ENCODE measurements at regions not wholly inside any gene's neighbourhood (a gene's known extent, or its start where the extent isn't known, plus 50 kb on each side); places are given as distances from the start of the nearest gene placed in this dataset.
A peak's percentile ranks its signal among the peaks of the same experiment; 100 is the strongest.

DNA sequence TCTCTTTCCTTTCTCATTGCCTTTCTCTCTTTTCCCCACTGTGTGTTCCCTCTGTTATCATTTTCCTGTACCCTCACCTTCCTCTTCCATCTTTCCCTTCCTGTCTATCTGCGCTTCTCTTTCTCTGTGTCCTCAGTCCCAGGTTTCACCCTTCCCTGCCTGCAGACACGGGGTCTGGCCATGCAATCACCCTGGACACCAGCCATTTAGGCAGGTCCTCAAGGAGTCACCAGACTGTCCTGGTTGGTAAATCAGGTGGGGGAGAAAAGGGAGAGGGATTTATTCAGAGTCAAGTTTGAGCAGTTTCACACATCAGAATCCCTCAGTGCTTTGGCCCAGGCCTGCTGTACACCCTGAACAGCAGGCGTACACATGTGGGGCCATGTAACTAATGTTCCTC lies 169.3 kb downstream of the ANKRD30B start:
- Histone ChIP-seq H3K27me3 (ENCODE audit: control insufficient read depth in 1 of 2, insufficient read depth in 2 of 2, low read length in 1 of 2) (no peaks in the 10 kb centered on the region), H3K27ac (ENCODE audit: low read depth in 1 of 2, low read length in 2 of 2) (no peak overlapping the region), H3K4me3 (ENCODE audit: low read length in 2 of 2) (no peak overlapping the region), H3K4me1 (ENCODE audit: control insufficient read depth in 1 of 2, insufficient read depth in 2 of 2, low read length in 2 of 2) (no peaks in the 10 kb centered on the region), H3K36me3 (ENCODE audit: control insufficient read depth in 1 of 2, insufficient read depth in 2 of 2, low read length in 1 of 2) (no peaks in the 10 kb centered on the region), H3K9me3 (ENCODE audit: control insufficient read depth, low read length) (no peaks in the 10 kb centered on the region)
- WGBS, 2 donors = 77 to 78% methylated on average over 3 of the region's 3 CpGs
- intact Hi-C loops (cut with DNase I) = no loop called here
- no peak for DNase-seq
- ATAC-seq (ENCODE audit: low FRiP score) = no peak

DNA sequence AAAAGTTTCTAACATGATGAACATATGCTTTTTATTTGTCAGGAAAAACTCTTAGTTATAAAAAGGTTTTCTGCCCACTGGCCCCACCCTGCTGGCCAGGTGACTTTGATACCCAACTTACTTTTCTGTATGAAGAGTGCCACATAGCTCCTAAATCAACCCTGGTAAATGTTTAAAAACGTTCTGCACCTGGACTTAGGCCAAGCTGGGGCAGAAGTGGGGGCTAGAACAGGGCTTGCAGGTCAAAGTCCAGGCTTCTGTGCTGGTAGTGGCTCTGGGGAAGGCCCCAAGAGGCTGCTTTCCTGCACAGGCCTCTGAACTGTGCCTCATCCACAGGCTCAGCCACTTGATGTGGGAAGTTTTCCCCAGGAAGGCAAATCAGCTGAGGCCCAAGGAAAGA lies 171.7 kb downstream of the ANKRD30B start:
- intact Hi-C loops (cut with DNase I) = no loop called here

DNA sequence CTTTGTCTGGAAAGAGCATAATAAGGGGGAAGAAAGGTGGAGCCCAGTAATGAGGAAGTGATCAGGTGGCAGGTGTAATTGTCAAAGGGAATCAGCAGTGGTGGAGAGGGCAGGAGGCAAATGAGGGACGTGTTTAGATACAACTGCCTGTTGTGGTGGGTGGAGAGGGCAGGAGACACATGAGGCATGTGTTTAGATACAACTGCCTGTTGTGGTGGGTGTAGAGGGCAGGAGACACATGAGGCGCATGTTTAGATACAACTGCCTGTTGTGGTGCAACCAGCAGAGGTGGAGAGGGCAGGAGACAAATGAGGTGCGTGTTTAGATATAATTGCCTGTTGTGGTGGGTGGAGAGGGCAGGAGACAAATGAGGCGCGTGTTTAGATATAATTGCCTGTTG lies 173.1 kb downstream of the ANKRD30B start:
- Histone ChIP-seq H3K4me3 (ENCODE audit: low read length in 2 of 2) (no peak overlapping the region), H3K4me1 (ENCODE audit: control insufficient read depth in 1 of 2, insufficient read depth in 2 of 2, low read length in 2 of 2) (no peaks in the 10 kb centered on the region), H3K27me3 (ENCODE audit: control insufficient read depth in 1 of 2, insufficient read depth in 2 of 2, low read length in 1 of 2) (no peaks in the 10 kb centered on the region), H3K36me3 (ENCODE audit: control insufficient read depth in 1 of 2, insufficient read depth in 2 of 2, low read length in 1 of 2) (no peaks in the 10 kb centered on the region), H3K9me3 (ENCODE audit: control insufficient read depth, low read length) (no peaks in the 10 kb centered on the region), H3K27ac (ENCODE audit: low read depth in 1 of 2, low read length in 2 of 2) (no peak overlapping the region)
- WGBS, 2 donors = 82 to 90% methylated on average over 5 of the region's 5 CpGs
- ATAC-seq (ENCODE audit: low FRiP score) = no peak
- no peak for DNase-seq
- intact Hi-C loops (cut with DNase I) = no loop called here

More for the DNA sequence above, 171.7 kb downstream of the ANKRD30B start:
- WGBS, 2 donors = 16 to 24% methylated on average over 1 of the region's 1 CpG
- ATAC-seq (ENCODE audit: low FRiP score) (no peak), DNase-seq (no peak)
- H3K4me1 ChIP-seq (ENCODE audit: control insufficient read depth in 1 of 2, insufficient read depth in 2 of 2, low read length in 2 of 2) = no peaks in the 10 kb centered on the region
- no peaks in the 10 kb centered on the region for H3K36me3 ChIP-seq (ENCODE audit: control insufficient read depth in 1 of 2, insufficient read depth in 2 of 2, low read length in 1 of 2)
- no peak overlapping the region for H3K4me3 ChIP-seq (ENCODE audit: low read length in 2 of 2)
- H3K9me3 ChIP-seq (ENCODE audit: control insufficient read depth, low read length) = no peaks in the 10 kb centered on the region
- H3K27me3 ChIP-seq (ENCODE audit: control insufficient read depth in 1 of 2, insufficient read depth in 2 of 2, low read length in 1 of 2) = no peaks in the 10 kb centered on the region
- H3K27ac ChIP-seq (ENCODE audit: low read depth in 1 of 2, low read length in 2 of 2) = no peak overlapping the region

DNA sequence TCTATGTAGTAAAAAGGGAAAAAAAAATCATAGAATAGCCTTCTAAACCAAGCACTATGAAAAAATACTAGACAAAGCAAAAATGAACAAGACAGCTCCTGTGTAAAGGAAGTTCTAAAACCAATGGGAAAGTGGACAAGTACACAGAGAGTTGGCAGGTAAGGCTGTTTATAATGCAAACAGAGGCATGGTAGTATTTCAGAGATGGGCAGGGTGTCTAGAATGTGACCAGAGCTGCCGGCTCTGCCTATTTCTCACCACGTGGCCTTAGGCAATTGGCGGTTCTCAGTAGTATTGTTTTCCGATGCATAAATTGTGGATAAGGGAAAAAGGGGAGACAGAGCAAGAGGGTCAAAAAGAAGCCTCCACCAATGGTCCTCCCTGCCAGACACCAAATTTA lies 173.6 kb downstream of the ANKRD30B start:
- no peak overlapping the region for H3K27ac ChIP-seq (ENCODE audit: low read depth in 1 of 2, low read length in 2 of 2)
- intact Hi-C loops (cut with DNase I) = no loop called here
- H3K27me3 ChIP-seq (ENCODE audit: control insufficient read depth in 1 of 2, insufficient read depth in 2 of 2, low read length in 1 of 2) = no peaks in the 10 kb centered on the region
- 61 to 90% methylated on average over 4 of the region's 4 CpGs for WGBS, 2 donors
- H3K4me1 ChIP-seq (ENCODE audit: control insufficient read depth in 1 of 2, insufficient read depth in 2 of 2, low read length in 2 of 2) = no peaks in the 10 kb centered on the region
- no peak for ATAC-seq (ENCODE audit: low FRiP score)
- DNase-seq = no peak
- H3K36me3 ChIP-seq (ENCODE audit: control insufficient read depth in 1 of 2, insufficient read depth in 2 of 2, low read length in 1 of 2) = no peaks in the 10 kb centered on the region
- no peaks in the 10 kb centered on the region for H3K9me3 ChIP-seq (ENCODE audit: control insufficient read depth, low read length)
- no peak overlapping the region for H3K4me3 ChIP-seq (ENCODE audit: low read length in 2 of 2)

DNA sequence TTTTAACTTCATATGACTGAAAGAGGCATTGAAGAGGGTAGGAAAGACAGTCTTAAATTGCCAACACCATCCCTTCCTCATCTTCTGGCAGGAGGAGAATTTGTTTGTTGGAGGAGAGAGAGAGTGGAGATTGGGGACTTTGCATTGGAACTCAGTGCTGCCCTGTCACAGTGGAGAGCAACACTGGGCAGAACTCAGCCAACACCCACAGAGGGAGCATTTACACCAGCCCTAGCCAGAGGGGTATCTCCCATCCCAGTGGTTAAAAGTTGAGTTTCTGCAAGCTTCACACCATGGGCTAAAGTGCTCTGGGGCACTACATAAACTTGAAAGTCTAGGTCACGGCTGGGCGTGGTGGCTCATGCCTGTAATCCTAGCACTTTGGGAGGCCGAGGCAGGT lies 174.1 kb downstream of the ANKRD30B start:
- Histone ChIP-seq H3K4me1 (ENCODE audit: control insufficient read depth in 1 of 2, insufficient read depth in 2 of 2, low read length in 2 of 2) (no peaks in the 10 kb centered on the region), H3K27ac (ENCODE audit: low read depth in 1 of 2, low read length in 2 of 2) (no peak overlapping the region), H3K9me3 (ENCODE audit: control insufficient read depth, low read length) (no peaks in the 10 kb centered on the region), H3K4me3 (ENCODE audit: low read length in 2 of 2) (no peak overlapping the region), H3K27me3 (ENCODE audit: control insufficient read depth in 1 of 2, insufficient read depth in 2 of 2, low read length in 1 of 2) (no peaks in the 10 kb centered on the region), H3K36me3 (ENCODE audit: control insufficient read depth in 1 of 2, insufficient read depth in 2 of 2, low read length in 1 of 2) (no peaks in the 10 kb centered on the region)
- intact Hi-C loops (cut with DNase I) = no loop called here
- DNase-seq = no peak
- 83 to 87% methylated on average over 3 of the region's 3 CpGs for WGBS, 2 donors
- no peak for ATAC-seq (ENCODE audit: low FRiP score)

DNA sequence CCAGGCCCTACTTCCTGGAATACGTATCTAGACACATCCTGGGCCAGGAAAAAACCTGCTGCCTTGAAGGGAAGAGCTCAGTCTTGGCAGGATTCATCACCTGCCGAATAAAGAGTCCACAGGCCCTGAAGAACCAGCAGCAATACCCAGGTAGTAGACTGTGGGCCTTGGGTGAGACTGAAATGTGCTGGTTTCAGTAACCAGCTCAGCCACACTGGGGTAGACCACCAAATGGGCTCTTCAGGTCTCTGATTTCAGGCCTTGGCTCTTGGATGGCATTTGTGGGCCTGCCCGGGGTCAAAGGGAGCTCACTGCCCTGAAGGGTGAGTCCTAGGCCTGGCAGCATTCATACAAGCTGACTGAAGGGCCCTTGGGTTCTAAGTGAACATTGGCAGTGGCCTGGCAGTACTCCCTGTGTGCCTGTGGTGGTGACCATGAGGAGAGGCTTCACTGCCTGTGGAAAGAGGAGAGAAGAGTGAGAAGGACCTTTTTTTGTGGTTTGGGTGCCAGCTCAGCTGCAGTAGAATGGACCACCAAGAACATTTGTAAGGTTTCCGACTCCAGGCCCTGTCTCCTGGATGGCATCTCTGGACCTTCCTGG lies 175.1 kb downstream of the ANKRD30B start:
- no peaks in the 10 kb centered on the region for H3K36me3 ChIP-seq (ENCODE audit: control insufficient read depth in 1 of 2, insufficient read depth in 2 of 2, low read length in 1 of 2)
- no peaks in the 10 kb centered on the region for H3K4me1 ChIP-seq (ENCODE audit: control insufficient read depth in 1 of 2, insufficient read depth in 2 of 2, low read length in 2 of 2)
- no peak overlapping the region for H3K4me3 ChIP-seq (ENCODE audit: low read length in 2 of 2)
- H3K27me3 ChIP-seq (ENCODE audit: control insufficient read depth in 1 of 2, insufficient read depth in 2 of 2, low read length in 1 of 2) = no peaks in the 10 kb centered on the region
- no peaks in the 10 kb centered on the region for H3K9me3 ChIP-seq (ENCODE audit: control insufficient read depth, low read length)
- intact Hi-C loops (cut with DNase I) = no loop called here
- ATAC-seq (ENCODE audit: low FRiP score) (no peak), DNase-seq (no peak)
- H3K27ac ChIP-seq (ENCODE audit: low read depth in 1 of 2, low read length in 2 of 2) = no peak overlapping the region
- 63 to 70% methylated on average over 4 of the region's 4 CpGs for WGBS, 2 donors

DNA sequence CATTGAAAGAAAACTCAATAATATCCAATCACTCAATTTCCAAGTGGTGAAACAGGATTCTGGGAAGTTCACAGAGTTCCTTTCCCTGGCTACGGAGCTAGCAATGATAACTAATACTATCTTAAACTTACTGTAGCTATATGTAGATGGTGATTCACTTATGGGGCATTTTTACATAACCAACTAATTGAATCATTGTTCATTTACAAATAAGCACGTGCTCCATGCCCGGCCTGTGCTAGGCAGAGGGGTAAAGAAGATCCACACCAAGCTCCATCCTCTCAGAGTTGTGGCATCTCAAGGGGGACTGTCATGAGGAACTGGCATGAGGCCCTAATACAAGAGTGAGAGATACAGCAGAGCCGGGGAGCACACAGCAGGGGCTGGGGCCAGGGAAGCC lies 176.3 kb downstream of the ANKRD30B start:
- Histone ChIP-seq H3K4me1 (ENCODE audit: control insufficient read depth in 1 of 2, insufficient read depth in 2 of 2, low read length in 2 of 2) (no peaks in the 10 kb centered on the region), H3K4me3 (ENCODE audit: low read length in 2 of 2) (no peak overlapping the region), H3K27ac (ENCODE audit: low read depth in 1 of 2, low read length in 2 of 2) (no peak overlapping the region), H3K27me3 (ENCODE audit: control insufficient read depth in 1 of 2, insufficient read depth in 2 of 2, low read length in 1 of 2) (no peaks in the 10 kb centered on the region), H3K36me3 (ENCODE audit: control insufficient read depth in 1 of 2, insufficient read depth in 2 of 2, low read length in 1 of 2) (no peaks in the 10 kb centered on the region), H3K9me3 (ENCODE audit: control insufficient read depth, low read length) (no peaks in the 10 kb centered on the region)
- intact Hi-C loops (cut with DNase I) = no loop called here
- DNase-seq = no peak
- 80 to 81% methylated on average over 4 of the region's 4 CpGs for WGBS, 2 donors
- ATAC-seq (ENCODE audit: low FRiP score) = no peak

DNA sequence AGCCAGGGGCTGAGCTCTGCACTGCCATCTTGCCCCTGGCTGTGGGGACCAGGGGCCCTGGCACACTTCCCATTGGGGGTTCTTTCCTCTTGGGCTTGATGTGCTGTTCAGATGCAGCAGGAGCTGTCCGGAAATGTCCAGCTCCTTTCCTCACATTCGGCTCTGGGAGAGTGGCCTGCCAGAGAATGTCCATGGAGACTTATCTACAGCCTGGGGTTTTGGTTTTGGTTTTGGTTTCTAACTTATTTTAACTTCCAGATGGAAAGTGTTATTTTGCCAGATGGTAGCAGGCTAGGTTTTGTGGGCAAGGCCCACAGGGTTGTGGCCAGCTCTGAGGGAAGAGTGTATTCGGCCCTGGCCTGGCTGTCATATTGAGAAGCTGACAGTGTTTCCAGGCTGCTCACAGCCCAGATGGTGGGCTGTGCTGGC lies 177.3 kb downstream of the ANKRD30B start:
- Histone ChIP-seq H3K27ac (ENCODE audit: low read depth in 1 of 2, low read length in 2 of 2) (no peak overlapping the region), H3K36me3 (ENCODE audit: control insufficient read depth in 1 of 2, insufficient read depth in 2 of 2, low read length in 1 of 2) (no peaks in the 10 kb centered on the region), H3K4me3 (ENCODE audit: low read length in 2 of 2) (no peak overlapping the region), H3K4me1 (ENCODE audit: control insufficient read depth in 1 of 2, insufficient read depth in 2 of 2, low read length in 2 of 2) (no peaks in the 10 kb centered on the region), H3K27me3 (ENCODE audit: control insufficient read depth in 1 of 2, insufficient read depth in 2 of 2, low read length in 1 of 2) (no peaks in the 10 kb centered on the region), H3K9me3 (ENCODE audit: control insufficient read depth, low read length) (no peaks in the 10 kb centered on the region)
- intact Hi-C loops (cut with DNase I) = no loop called here
- ATAC-seq (ENCODE audit: low FRiP score) = peak; percentile 26
- no peak for DNase-seq
- 59 to 68% methylated on average over 3 of the region's 3 CpGs for WGBS, 2 donors

DNA sequence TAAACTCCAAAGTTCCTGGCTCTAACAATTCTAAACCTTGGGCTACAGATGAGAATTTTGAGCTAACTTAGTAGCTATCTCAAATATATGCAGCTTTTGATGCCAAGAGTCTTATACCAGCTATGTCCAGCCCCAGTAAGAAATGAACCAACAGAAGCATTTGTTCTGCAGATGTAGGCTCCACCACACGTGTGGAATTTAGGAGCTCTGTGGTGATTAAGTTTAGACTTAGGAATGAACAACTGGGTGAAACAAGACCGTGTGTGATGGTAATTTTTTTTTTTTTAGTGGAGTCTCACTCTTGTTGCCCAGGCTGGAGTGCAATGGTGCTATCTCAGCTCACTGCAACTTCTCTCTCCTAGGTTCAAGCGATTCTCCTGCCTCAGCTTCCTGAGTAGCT lies 179.7 kb downstream of the ANKRD30B start:
- intact Hi-C loops (cut with DNase I) = no loop called here
- Histone ChIP-seq H3K4me3 (ENCODE audit: low read length in 2 of 2) (no peak overlapping the region), H3K9me3 (ENCODE audit: control insufficient read depth, low read length) (no peaks in the 10 kb centered on the region), H3K27ac (ENCODE audit: low read depth in 1 of 2, low read length in 2 of 2) (no peak overlapping the region), H3K27me3 (ENCODE audit: control insufficient read depth in 1 of 2, insufficient read depth in 2 of 2, low read length in 1 of 2) (no peaks in the 10 kb centered on the region), H3K36me3 (ENCODE audit: control insufficient read depth in 1 of 2, insufficient read depth in 2 of 2, low read length in 1 of 2) (no peaks in the 10 kb centered on the region), H3K4me1 (ENCODE audit: control insufficient read depth in 1 of 2, insufficient read depth in 2 of 2, low read length in 2 of 2) (no peaks in the 10 kb centered on the region)
- 60 to 63% methylated on average over 3 of the region's 3 CpGs for WGBS, 2 donors
- DNase-seq = no peak
- no peak for ATAC-seq (ENCODE audit: low FRiP score)

Data from aorta (tissue), 5 donors.